Endothelial cell of umbilical vein (primary cell): ENCODE measurements at regions not wholly inside any gene's neighbourhood (a gene's known extent, or its start where the extent isn't known, plus 50 kb on each side); places are given as distances from the start of the nearest gene placed in this dataset.

Experiments used
- BruUV-seq: library from RNA; stranded (reverse); fragments of 400-500 nt; replicated peaks from 2 replicates; lab custom pipeline; 2021; lab: Mats Ljungman, UMichigan
- CTCF ChIA-PET: fragments of 300-600, 350-600 bp; sonication (Branson Sonifier 250); formaldehyde crosslinking; loops from one replicate; lab custom pipeline; 2021; ENCODE audit warnings: antibody characterized with exemption, inconsistent platforms; lab: Charles Lee
- POLR2A ChIA-PET: fragments of 300-600, 350-600 bp; sonication (Branson Sonifier 250); formaldehyde crosslinking; loops from one replicate; lab custom pipeline; 2021; ENCODE audit warnings: antibody characterized with exemption, inconsistent platforms; lab: Charles Lee
- DNase-seq: peaks from one replicate; pipeline ENCODE4 v3.0.0-alpha.2; 2011; ENCODE audit warnings: low read depth, low spot score
- FAIRE-seq: peaks from 2 replicates; lab custom pipeline; 2011; peaks lifted over from hg19 to GRCh38; lab: Jason Lieb, UNC
- H2AFZ ChIP-seq: 2 replicates; pipeline ENCODE4 v1.6.0; 2012; ENCODE audit warnings: low read depth, low read length, control low read depth, inconsistent platforms
- H3K27ac ChIP-seq: 2 replicates; pipeline ENCODE4 v1.5.1; 2011; ENCODE audit warnings: low read depth, mild to moderate bottlenecking, control low read depth, low read length, moderate library complexity; ENCODE audit not compliant: insufficient read depth
- H3K27me3 ChIP-seq, 2 experiments: 2 replicates each; pipeline versions ENCODE4 v1.6.0 to v1.6.1; 2011; ENCODE audit warnings: low read length in 2 of 2, mixed read lengths in 1 of 2; ENCODE audit not compliant: control insufficient read depth in 2 of 2, insufficient read depth in 2 of 2
- H3K36me3 ChIP-seq, 2 experiments: 2 replicates in 1 of 2; 3 replicates in 1 of 2; pipeline ENCODE4 v1.5.1; 2011; ENCODE audit warnings: low read length in 2 of 2, mild to moderate bottlenecking in 1 of 2, moderate library complexity in 1 of 2; ENCODE audit not compliant: control insufficient read depth in 2 of 2, insufficient read depth in 2 of 2; ENCODE audit errors: extremely low read depth in 1 of 2
- H3K4me1 ChIP-seq: 3 replicates; pipeline ENCODE4 v1.5.1; 2011; ENCODE audit warnings: mild to moderate bottlenecking, low read length; ENCODE audit not compliant: control insufficient read depth, insufficient read depth; ENCODE audit errors: extremely low read depth
- H3K4me2 ChIP-seq: 2 replicates; pipeline ENCODE4 v1.6.1; 2011; ENCODE audit warnings: low read length, control low read depth, mixed read lengths; ENCODE audit not compliant: insufficient read depth
- H3K4me3 ChIP-seq, 3 experiments: fragments of 200-600 bp in 1 of 3; sonication (generic), shearing (Covaris generic) in 1 of 3; replicated peaks in 1 of 3; 2 replicates each; pipeline ENCODE4 v1.5.1; 2011 to 2016; ENCODE audit warnings: control low read depth in 3 of 3, low read length in 3 of 3, mild to moderate bottlenecking in 2 of 3, inconsistent platforms in 1 of 3, low read depth in 1 of 3, moderate library complexity in 1 of 3; ENCODE audit not compliant: insufficient read depth in 1 of 3
- H3K79me2 ChIP-seq: 2 replicates; pipeline ENCODE4 v1.6.0; 2012; ENCODE audit warnings: low read length, inconsistent platforms; ENCODE audit not compliant: control insufficient read depth, insufficient read depth
- H3K9ac ChIP-seq: replicated peaks from 2 replicates; pipeline ENCODE3; 2011; ENCODE audit warnings: low read length, control low read depth; ENCODE audit not compliant: insufficient read depth; ENCODE audit errors: extremely low read depth
- H3K9me1 ChIP-seq: replicated peaks from 3 replicates; pipeline ENCODE4 v1.6.0; 2011; ENCODE audit warnings: mild to moderate bottlenecking, low read length; ENCODE audit not compliant: control insufficient read depth, insufficient read depth; ENCODE audit errors: extremely low read depth
- H3K9me3 ChIP-seq: replicated peaks from 2 replicates; pipeline ENCODE4 v1.5.1; 2012; ENCODE audit warnings: low read length, inconsistent platforms; ENCODE audit not compliant: control insufficient read depth, insufficient read depth
- H4K20me1 ChIP-seq: replicated peaks from 2 replicates; pipeline ENCODE3; 2011; ENCODE audit warnings: mild to moderate bottlenecking, low read length; ENCODE audit not compliant: control insufficient read depth, insufficient read depth; ENCODE audit errors: extremely low read depth
- CTCF ChIP-seq, 2 donors: IDR thresholded peaks; 1 replicate in 1 of 2; 2 replicates in 1 of 2; pipeline ENCODE4 v1.5.1; 2011; ENCODE audit warnings: low read length in 2 of 2, mild to moderate bottlenecking in 2 of 2, moderate library complexity in 2 of 2, control low read depth in 1 of 2, inconsistent platforms in 1 of 2, low read depth in 1 of 2; ENCODE audit not compliant: insufficient read depth in 1 of 2; ENCODE audit errors: extremely low read depth in 1 of 2
- EZH2 ChIP-seq: IDR thresholded peaks from 2 replicates; pipeline ENCODE4 v1.6.1; 2012; ENCODE audit warnings: borderline replicate concordance, low read depth, mild to moderate bottlenecking, moderate library complexity, low read length, inconsistent platforms; ENCODE audit not compliant: severe bottlenecking
- FOS ChIP-seq: IDR thresholded peaks from 2 replicates; pipeline ENCODE4 v1.6.1; 2011; ENCODE audit warnings: mild to moderate bottlenecking, low read length, moderate library complexity, borderline replicate concordance; ENCODE audit not compliant: insufficient read depth
- GATA2 ChIP-seq: IDR thresholded peaks from 2 replicates; pipeline ENCODE4 v1.7.0; 2011; ENCODE audit warnings: low read depth, mild to moderate bottlenecking, moderate library complexity, mixed read lengths, low read length; ENCODE audit not compliant: insufficient read length, insufficient read depth
- JUN ChIP-seq: IDR thresholded peaks from 2 replicates; pipeline ENCODE4 v1.6.1; 2011; ENCODE audit warnings: borderline replicate concordance, low read depth; ENCODE audit not compliant: insufficient read length, insufficient read depth
- MAX ChIP-seq: IDR thresholded peaks from 2 replicates; pipeline ENCODE4 v1.6.1; 2011; ENCODE audit not compliant: insufficient read depth, insufficient read length
- MYC ChIP-seq: IDR thresholded peaks from one replicate; pipeline ENCODE4 v1.6.1; 2011; ENCODE audit warnings: mild to moderate bottlenecking, low read depth, low read length
- POLR2A ChIP-seq: IDR thresholded peaks from 2 replicates; pipeline ENCODE4 v1.6.1; 2012; ENCODE audit warnings: low read depth, mild to moderate bottlenecking, control low read depth, low read length
- POLR2AphosphoS5 ChIP-seq: IDR thresholded peaks from 2 replicates; pipeline ENCODE4 v1.6.1; 2012; ENCODE audit warnings: low read depth, mild to moderate bottlenecking, control low read depth, low read length, moderate library complexity; ENCODE audit not compliant: insufficient read depth
- dilution Hi-C: fragments of 300-500 bp; cut with MboI; formaldehyde crosslinking; loops from one replicate; pipeline ENCODE4 v1.15.0; 2019; ENCODE audit warnings: low sequenced_read_pairs; ENCODE audit not compliant: extremely low pct_ligation_motif_present
- intact Hi-C: fragments of 100-400 bp; cut with micrococcal nuclease; formaldehyde crosslinking; loops from one replicate; pipeline ENCODE4 v1.10.0; 2022

- dilution Hi-C loops: no loop called here
- TF ChIP-seq CTCF (IDR thresholded peaks at IDR 0.05; ENCODE audit: extremely low read depth in 1 of 2, insufficient read depth in 1 of 2, low read depth in 1 of 2, low read length in 2 of 2): no peak
- no peak for TF ChIP-seq POLR2AphosphoS5
- no peak for TF ChIP-seq GATA2
- TF ChIP-seq POLR2A: no peak
- no peak for TF ChIP-seq MYC
- no peak for TF ChIP-seq FOS
- TF ChIP-seq JUN: no peak
- TF ChIP-seq MAX: no peak
- no peak for TF ChIP-seq EZH2
- no peak for DNase-seq
Measured at GRCh38 chr2:221808488-221808887, 236.4 kb upstream of the EPHA4 start.

More at GRCh38 chr2:221808488-221808887, 236.4 kb upstream of the EPHA4 start:
- no peak overlapping the region for H3K27ac ChIP-seq
- H3K4me3 ChIP-seq: no peak overlapping the region
- no peak for FAIRE-seq
- intact Hi-C loops: no loop called here
- H3K4me1 ChIP-seq: no peaks in the 10 kb centered on the region
- no peak overlapping the region for H3K4me2 ChIP-seq
- no peaks in the 10 kb centered on the region for H3K79me2 ChIP-seq
- H3K9me3 ChIP-seq: no peaks in the 10 kb centered on the region
- ChIA-PET CTCF (no interaction called here), POLR2A (no interaction called here)
- no peak overlapping the region for H3K9ac ChIP-seq
- no TSS peak for BruUV-seq
- H3K36me3 ChIP-seq: no peaks in the 10 kb centered on the region
- H3K27me3 ChIP-seq: no peaks in the 10 kb centered on the region
- H2AFZ ChIP-seq: no peak overlapping the region
- H3K9me1 ChIP-seq: no peaks in the 10 kb centered on the region
- H4K20me1 ChIP-seq: no peaks in the 10 kb centered on the region
